GM23338 (cell line): ENCODE measurements at regions not wholly inside any gene's neighbourhood (a gene's known extent, or its start where the extent isn't known, plus 50 kb on each side); places are given as distances from the start of the nearest gene placed in this dataset.

Experiments
- ATAC-seq: fragments of 200-7000 bp; cut with Tn5 transposase; 3 replicates; pipeline ENCODE4 v1.9.1; 2020
- DNase-seq: peaks from one replicate; pipeline ENCODE4 v3.0.0-alpha.2; 2015; ENCODE audit warnings: low spot score
- H2AFZ ChIP-seq: fragments of 200-600 bp; sonication (generic); 2 replicates; pipeline ENCODE4 v1.8.0; 2016; ENCODE audit warnings: antibody characterized with exemption, mild to moderate bottlenecking, moderate library complexity
- H3F3A ChIP-seq: fragments of 200-600 bp; sonication (generic); replicated peaks from 2 replicates; pipeline ENCODE4 v1.8.0; 2017; ENCODE audit warnings: antibody characterized with exemption, mixed run types, low read depth
- H3K27ac ChIP-seq: fragments of 200-600 bp; sonication (generic); 2 replicates; pipeline ENCODE4 v1.6.1; 2016; ENCODE audit warnings: low read depth
- H3K27me3 ChIP-seq: fragments of 200-600 bp; sonication (generic); 2 replicates; pipeline ENCODE4 v1.8.0; 2016; ENCODE audit warnings: mild to moderate bottlenecking, mixed run types, moderate library complexity; ENCODE audit not compliant: insufficient read depth
- H3K36me3 ChIP-seq: fragments of 200-600 bp; sonication (generic); 2 replicates; pipeline ENCODE4 v1.8.0; 2016; ENCODE audit warnings: mild to moderate bottlenecking; ENCODE audit not compliant: insufficient read depth
- H3K4me1 ChIP-seq: fragments of 200-600 bp; sonication (generic); 2 replicates; pipeline ENCODE4 v1.8.0; 2016; ENCODE audit warnings: mild to moderate bottlenecking, moderate library complexity; ENCODE audit not compliant: insufficient read depth
- H3K4me2 ChIP-seq: fragments of 200-600 bp; sonication (generic); 2 replicates; pipeline ENCODE4 v1.7.1; 2017; ENCODE audit warnings: mixed run types
- H3K4me3 ChIP-seq: fragments of 200-600 bp; sonication (generic); 2 replicates; pipeline ENCODE4 v1.6.1; 2016; ENCODE audit warnings: mixed run types
- H3K79me2 ChIP-seq: fragments of 200-600 bp; sonication (generic); replicated peaks from 2 replicates; pipeline ENCODE4 v1.8.0; 2017; ENCODE audit warnings: mild to moderate bottlenecking; ENCODE audit not compliant: insufficient read depth
- H3K9me2 ChIP-seq: fragments of 200-600 bp; sonication (generic); 2 replicates; pipeline ENCODE4 v1.8.0; 2017; ENCODE audit not compliant: insufficient read depth
- H4K20me1 ChIP-seq: fragments of 200-600 bp; sonication (generic); replicated peaks from 2 replicates; pipeline ENCODE4 v1.8.0; 2017; ENCODE audit warnings: mild to moderate bottlenecking; ENCODE audit not compliant: insufficient read depth
- H3K27ac Mint-ChIP-seq: 2 replicates; pipeline ENCODE4 v1.8.0; 2020; ENCODE audit warnings: inconsistent platforms, mild to moderate bottlenecking, moderate library complexity, mixed read lengths
- H3K27me3 Mint-ChIP-seq: 3 replicates; pipeline ENCODE4 v1.8.0; 2022; ENCODE audit warnings: low read depth, mild to moderate bottlenecking, moderate library complexity, mixed read lengths, inconsistent platforms; ENCODE audit not compliant: insufficient read depth, poor library complexity
- H3K36me3 Mint-ChIP-seq: 3 replicates; pipeline ENCODE4 v1.8.0; 2021; ENCODE audit warnings: low read depth, mild to moderate bottlenecking, inconsistent platforms, moderate library complexity, mixed read lengths
- H3K4me1 Mint-ChIP-seq: 3 replicates; pipeline ENCODE4 v1.8.0; 2020; ENCODE audit warnings: mild to moderate bottlenecking, inconsistent platforms, mixed read lengths
- H3K4me3 Mint-ChIP-seq: 3 replicates; pipeline ENCODE4 v1.8.0; 2021; ENCODE audit warnings: moderate library complexity, mild to moderate bottlenecking, inconsistent platforms, mixed read lengths
- H3K9me3 Mint-ChIP-seq: 3 replicates; pipeline ENCODE4 v1.8.0; 2020; ENCODE audit warnings: moderate library complexity, mild to moderate bottlenecking, inconsistent platforms, mixed read lengths
- CREB1 ChIP-seq: fragments of 250-450 bp; sonication (Bioruptor Pico); IDR thresholded peaks from 2 replicates; pipeline ENCODE4 v1.5.0; 2020; ENCODE audit warnings: low read depth, mild to moderate bottlenecking, moderate library complexity
- EZH2 ChIP-seq: fragments of 200-600 bp; sonication (generic); IDR thresholded peaks from one replicate; pipeline ENCODE4 v1.8.0; 2017; ENCODE audit warnings: antibody characterized with exemption, mild to moderate bottlenecking, low read depth; ENCODE audit not compliant: unreplicated experiment
- EZH2phosphoT487 ChIP-seq: fragments of 200-600 bp; sonication (generic); IDR thresholded peaks from one replicate; pipeline ENCODE4 v1.8.1; 2018; ENCODE audit warnings: antibody characterized with exemption; ENCODE audit not compliant: unreplicated experiment
- JUNB ChIP-seq: IDR thresholded peaks from one replicate; pipeline ENCODE4 v1.6.1; 2016; ENCODE audit warnings: antibody characterized with exemption; ENCODE audit not compliant: unreplicated experiment
- NANOG ChIP-seq: IDR thresholded peaks from 2 replicates; pipeline ENCODE4 v1.6.1; 2016; ENCODE audit warnings: antibody characterized with exemption, borderline replicate concordance
- POLR2AphosphoS5 ChIP-seq: IDR thresholded peaks from 2 replicates; pipeline ENCODE4 v1.6.1; 2016; ENCODE audit warnings: antibody characterized with exemption, low read depth
- STAT1 ChIP-seq: IDR thresholded peaks from one replicate; pipeline ENCODE4 v1.6.1; 2016; ENCODE audit warnings: antibody characterized with exemption; ENCODE audit not compliant: unreplicated experiment
- ZNF114 ChIP-seq: fragments of 250-450 bp; sonication (Bioruptor Pico); IDR thresholded peaks from 2 replicates; pipeline ENCODE4 v1.5.0; 2020; ENCODE audit warnings: mild to moderate bottlenecking, moderate library complexity
- ZNF331 ChIP-seq: fragments of 250-450 bp; sonication (Bioruptor Pico); IDR thresholded peaks from 2 replicates; pipeline ENCODE4 v1.5.0; 2020; ENCODE audit warnings: low read depth, mild to moderate bottlenecking, moderate library complexity
- TF ChIP-seq, protein P1 (sequence below): IDR thresholded peaks from 2 replicates; pipeline ENCODE4 v1.6.1; 2016; ENCODE audit warnings: antibody characterized with exemption
- TF ChIP-seq, protein P2 (sequence below), 2 experiments: fragments of 200-600 bp in 1 of 2; sonication (generic) in 1 of 2; conservative IDR thresholded peaks; 2 replicates each; pipeline versions ENCODE4 v1.5.1 to v1.6.1; 2016 to 2017; ENCODE audit warnings: antibody characterized with exemption in 2 of 2, low read depth in 2 of 2, mild to moderate bottlenecking in 2 of 2, moderate library complexity in 1 of 2

DNA sequence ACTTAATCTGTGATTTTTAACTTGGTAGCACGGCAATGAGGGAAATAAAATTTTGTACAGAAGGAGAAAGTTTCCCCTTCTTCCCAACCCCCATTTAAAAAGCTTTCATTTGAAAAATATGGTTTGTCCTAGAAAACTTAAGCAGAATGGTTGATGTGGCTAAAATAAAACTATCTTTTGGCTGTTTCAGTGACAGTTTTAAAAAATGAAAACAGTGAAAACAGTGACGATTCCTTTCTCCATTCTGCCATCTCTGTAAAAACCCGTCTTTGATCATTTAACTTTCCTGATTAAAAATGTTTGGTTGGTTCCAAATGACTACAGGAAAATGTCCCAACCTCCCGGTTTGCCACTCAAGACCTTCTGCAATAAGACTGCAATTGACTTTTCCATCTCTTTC lies 160.7 kb downstream of the EBLN2 start:
- H3K4me3 Mint-ChIP-seq = no peak overlapping the region
- no peak overlapping the region for H3K27ac ChIP-seq
- peaks cover 2% of the 10 kb centered on the region for H3K27me3 Mint-ChIP-seq
- no peaks in the 10 kb centered on the region for H3K4me1 ChIP-seq
- H3F3A ChIP-seq = no peaks in the 10 kb centered on the region
- DNase-seq (no peak), ATAC-seq (no peak)
- no peaks in the 10 kb centered on the region for H3K9me3 Mint-ChIP-seq
- H3K27ac Mint-ChIP-seq = no peak overlapping the region
- no peak overlapping the region for H3K4me3 ChIP-seq
- H3K4me2 ChIP-seq = no peak overlapping the region
- H3K79me2 ChIP-seq = no peaks in the 10 kb centered on the region
- no peaks in the 10 kb centered on the region for H4K20me1 ChIP-seq
- TF ChIP-seq, protein P1, sequence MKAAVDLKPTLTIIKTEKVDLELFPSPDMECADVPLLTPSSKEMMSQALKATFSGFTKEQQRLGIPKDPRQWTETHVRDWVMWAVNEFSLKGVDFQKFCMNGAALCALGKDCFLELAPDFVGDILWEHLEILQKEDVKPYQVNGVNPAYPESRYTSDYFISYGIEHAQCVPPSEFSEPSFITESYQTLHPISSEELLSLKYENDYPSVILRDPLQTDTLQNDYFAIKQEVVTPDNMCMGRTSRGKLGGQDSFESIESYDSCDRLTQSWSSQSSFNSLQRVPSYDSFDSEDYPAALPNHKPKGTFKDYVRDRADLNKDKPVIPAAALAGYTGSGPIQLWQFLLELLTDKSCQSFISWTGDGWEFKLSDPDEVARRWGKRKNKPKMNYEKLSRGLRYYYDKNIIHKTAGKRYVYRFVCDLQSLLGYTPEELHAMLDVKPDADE = no peak
- no peak for TF ChIP-seq CREB1 (CRISPR knock-in tag)
- no peak for TF ChIP-seq JUNB
- TF ChIP-seq ZNF331 = no peak
- TF ChIP-seq, protein P2, sequence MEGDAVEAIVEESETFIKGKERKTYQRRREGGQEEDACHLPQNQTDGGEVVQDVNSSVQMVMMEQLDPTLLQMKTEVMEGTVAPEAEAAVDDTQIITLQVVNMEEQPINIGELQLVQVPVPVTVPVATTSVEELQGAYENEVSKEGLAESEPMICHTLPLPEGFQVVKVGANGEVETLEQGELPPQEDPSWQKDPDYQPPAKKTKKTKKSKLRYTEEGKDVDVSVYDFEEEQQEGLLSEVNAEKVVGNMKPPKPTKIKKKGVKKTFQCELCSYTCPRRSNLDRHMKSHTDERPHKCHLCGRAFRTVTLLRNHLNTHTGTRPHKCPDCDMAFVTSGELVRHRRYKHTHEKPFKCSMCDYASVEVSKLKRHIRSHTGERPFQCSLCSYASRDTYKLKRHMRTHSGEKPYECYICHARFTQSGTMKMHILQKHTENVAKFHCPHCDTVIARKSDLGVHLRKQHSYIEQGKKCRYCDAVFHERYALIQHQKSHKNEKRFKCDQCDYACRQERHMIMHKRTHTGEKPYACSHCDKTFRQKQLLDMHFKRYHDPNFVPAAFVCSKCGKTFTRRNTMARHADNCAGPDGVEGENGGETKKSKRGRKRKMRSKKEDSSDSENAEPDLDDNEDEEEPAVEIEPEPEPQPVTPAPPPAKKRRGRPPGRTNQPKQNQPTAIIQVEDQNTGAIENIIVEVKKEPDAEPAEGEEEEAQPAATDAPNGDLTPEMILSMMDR (conservative IDR thresholded peaks at IDR 0.05; ENCODE audit: low read depth in 2 of 2) = no peak
- no peak for TF ChIP-seq EZH2
- TF ChIP-seq POLR2AphosphoS5 = no peak
- TF ChIP-seq NANOG = no peak
- H3K36me3 Mint-ChIP-seq = no peaks in the 10 kb centered on the region
- H3K4me1 Mint-ChIP-seq = peaks cover 10% of the 10 kb centered on the region
- no peak overlapping the region for H2AFZ ChIP-seq
- no peaks in the 10 kb centered on the region for H3K36me3 ChIP-seq
- H3K27me3 ChIP-seq = no peaks in the 10 kb centered on the region
- no peaks in the 10 kb centered on the region; the same call in 1 of the 2 replicates for H3K9me2 ChIP-seq

DNA sequence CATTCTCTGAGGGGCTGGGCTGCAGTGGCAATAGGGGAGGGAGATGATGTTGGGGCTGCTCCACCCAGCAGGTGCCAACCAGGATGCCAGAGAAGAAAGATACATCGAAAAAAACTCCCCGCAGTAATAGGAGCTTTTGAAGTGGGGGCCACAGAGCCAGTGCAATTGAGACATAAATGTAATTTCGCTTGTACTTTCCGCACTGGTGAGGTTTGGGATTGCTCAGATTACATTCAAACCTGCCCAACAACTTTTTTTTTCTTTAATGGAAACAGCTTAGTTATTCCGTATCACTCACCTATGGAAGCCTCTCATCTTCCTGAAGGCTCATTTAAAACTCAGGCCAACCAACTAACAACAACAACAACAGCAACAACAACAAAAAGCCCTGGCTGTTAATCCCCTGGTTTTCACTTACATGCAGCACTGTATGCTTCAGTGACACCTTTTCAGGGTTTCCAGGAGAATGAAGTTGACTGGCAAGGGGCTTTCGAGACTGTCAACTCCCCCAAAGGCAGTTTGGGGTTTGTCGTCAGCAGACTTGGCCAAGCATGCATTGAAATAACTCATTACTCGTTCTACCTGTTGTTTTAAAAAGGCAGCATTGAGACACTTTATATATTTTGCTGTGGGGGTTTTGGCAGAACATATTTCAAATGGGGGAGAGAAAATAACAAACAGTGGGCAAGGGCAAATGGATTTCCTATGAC lies 163.8 kb downstream of the EBLN2 start:
- Histone ChIP-seq H3K9me2 (no peaks in the 10 kb centered on the region), H3K4me2 (no peak overlapping the region), H2AFZ (peak overlapping the region; percentile 63; the same call in 1 of the 2 replicates), H3F3A (no peaks in the 10 kb centered on the region), H4K20me1 (no peaks in the 10 kb centered on the region), H3K27me3 (no peaks in the 10 kb centered on the region), H3K27ac (no peak overlapping the region), H3K36me3 (no peaks in the 10 kb centered on the region), H3K4me1 (no peaks in the 10 kb centered on the region), H3K79me2 (no peaks in the 10 kb centered on the region), H3K4me3 (no peak overlapping the region)
- ATAC-seq (no peak), DNase-seq (no peak)
- Mint-ChIP-seq H3K9me3 (no peaks in the 10 kb centered on the region), H3K36me3 (no peaks in the 10 kb centered on the region), H3K27me3 (peaks cover 2% of the 10 kb centered on the region), H3K4me3 (no peak overlapping the region), H3K27ac (no peak overlapping the region), H3K4me1 (peaks cover 13% of the 10 kb centered on the region)
- TF ChIP-seq POLR2AphosphoS5 (no peak), EZH2phosphoT487 (no peak), STAT1 (no peak), JUNB (no peak), CREB1 (CRISPR knock-in tag) (no peak), NANOG (no peak), ZNF331 (no peak), ZNF114 (no peak), EZH2 (no peak)
- TF ChIP-seq, protein P1 = no peak
- TF ChIP-seq, protein P2 (conservative IDR thresholded peaks at IDR 0.05; ENCODE audit: low read depth in 2 of 2) = no peak
